Osteocyte (in vitro differentiated cells): ENCODE measurements at regions not wholly inside any gene's neighbourhood (a gene's known extent, or its start where the extent isn't known, plus 50 kb on each side); places are given as distances from the start of the nearest gene placed in this dataset.

Experiments used
- DNase-seq: peaks from one replicate; pipeline ENCODE4 v3.0.0; 2021; ENCODE audit warnings: mixed read lengths; ENCODE audit not compliant: unreplicated experiment; ENCODE audit errors: extremely low spot score
- H3K27ac Mint-ChIP-seq: one replicate; pipeline ENCODE4 v1.8.0; 2021; ENCODE audit warnings: mild to moderate bottlenecking, mixed read lengths; ENCODE audit not compliant: unreplicated experiment
- H3K27me3 Mint-ChIP-seq: one replicate; pipeline ENCODE4 v1.8.0; 2021; ENCODE audit warnings: mixed read lengths; ENCODE audit not compliant: unreplicated experiment
- H3K36me3 Mint-ChIP-seq: one replicate; pipeline ENCODE4 v1.8.0; 2021; ENCODE audit warnings: mixed read lengths; ENCODE audit not compliant: unreplicated experiment
- H3K4me1 Mint-ChIP-seq: one replicate; pipeline ENCODE4 v1.8.0; 2021; ENCODE audit warnings: mixed read lengths; ENCODE audit not compliant: unreplicated experiment
- H3K4me3 Mint-ChIP-seq: one replicate; pipeline ENCODE4 v1.8.0; 2021; ENCODE audit warnings: mild to moderate bottlenecking, moderate library complexity, mixed read lengths; ENCODE audit not compliant: unreplicated experiment
- H3K9me3 Mint-ChIP-seq: one replicate; pipeline ENCODE4 v1.8.0; 2021; ENCODE audit warnings: mixed read lengths; ENCODE audit not compliant: unreplicated experiment
- CTCF ChIP-seq: fragments of 200-600 bp; sonication (generic); IDR thresholded peaks from 2 replicates; pipeline ENCODE4 v1.5.0; 2021; ENCODE audit warnings: antibody characterized with exemption, mild to moderate bottlenecking, moderate library complexity

DNA sequence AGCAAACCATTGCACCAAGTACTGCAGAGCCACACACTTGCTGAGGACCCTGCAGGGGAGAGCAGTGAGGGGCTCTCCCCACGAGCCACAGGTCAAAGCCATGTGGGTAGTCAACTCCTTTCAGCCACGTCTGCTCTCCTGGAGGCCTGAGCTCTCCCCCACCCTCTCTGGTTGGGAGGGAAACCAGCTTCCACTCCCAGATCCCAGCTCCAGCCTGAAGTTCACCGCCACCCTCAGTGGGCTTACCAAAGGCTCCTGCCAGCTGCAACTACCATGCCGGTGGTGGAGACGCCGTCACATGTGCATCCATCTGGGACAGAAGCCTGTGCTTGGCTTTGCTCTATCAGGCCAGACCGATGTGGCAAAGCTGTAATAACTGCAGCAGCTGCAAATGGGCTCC, 521.5 kb upstream of the RAB6C start:
- Mint-ChIP-seq H3K4me3 (no peak overlapping the region), H3K4me1 (no peaks in the 10 kb centered on the region), H3K27me3 (no peaks in the 10 kb centered on the region), H3K27ac (no peak overlapping the region), H3K36me3 (no peaks in the 10 kb centered on the region), H3K9me3 (peaks cover 17% of the 10 kb centered on the region)
- no peak for TF ChIP-seq CTCF
- no peak for DNase-seq

- TF ChIP-seq CTCF, result no peak
- H3K4me3 Mint-ChIP-seq, result no peak overlapping the region
- H3K27ac Mint-ChIP-seq, result no peak overlapping the region
- peaks cover 17% of the 10 kb centered on the region for H3K9me3 Mint-ChIP-seq
- DNase-seq, result no peak
- H3K36me3 Mint-ChIP-seq, result no peaks in the 10 kb centered on the region
- no peaks in the 10 kb centered on the region for H3K4me1 Mint-ChIP-seq
- no peaks in the 10 kb centered on the region for H3K27me3 Mint-ChIP-seq
Measured at GRCh38 chr2:129458436-129458835, 521.0 kb upstream of the RAB6C start.

DNA sequence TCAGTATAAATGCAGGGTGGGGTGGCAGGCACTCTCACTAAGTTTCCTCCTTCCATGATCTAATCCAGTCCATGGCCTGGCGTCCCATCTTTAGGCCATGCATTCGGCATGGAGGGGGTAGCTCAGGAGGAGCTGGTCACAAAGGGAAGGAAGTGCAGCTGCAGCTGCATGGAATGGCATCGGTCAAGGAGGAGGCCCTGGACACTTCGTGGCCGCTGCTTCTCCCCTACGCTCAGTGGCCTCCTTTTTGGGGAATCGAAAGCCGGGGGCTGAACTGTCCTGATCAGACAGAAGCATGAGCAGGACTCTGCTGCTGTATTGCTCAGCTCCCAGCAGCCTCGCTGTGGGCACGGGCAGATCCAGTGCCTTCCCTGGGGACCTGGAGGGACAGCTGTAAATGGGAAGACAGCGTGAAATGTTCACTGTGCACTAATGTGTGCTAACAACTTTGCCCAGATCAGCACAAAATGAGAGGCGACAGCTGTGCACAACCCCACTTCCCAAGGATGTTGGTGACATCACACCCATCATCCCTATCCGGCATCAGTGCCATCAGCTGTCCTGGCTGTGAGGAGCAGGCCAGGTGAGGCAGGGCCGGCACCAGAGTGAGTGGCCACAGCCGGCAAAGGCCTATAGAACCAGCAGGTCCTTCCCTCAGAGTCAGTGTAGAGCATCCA, 520.1 kb upstream of the RAB6C start:
- Mint-ChIP-seq H3K4me1 (no peaks in the 10 kb centered on the region), H3K36me3 (no peaks in the 10 kb centered on the region), H3K9me3 (peaks cover 17% of the 10 kb centered on the region), H3K27me3 (no peaks in the 10 kb centered on the region), H3K4me3 (no peak overlapping the region), H3K27ac (no peak overlapping the region)
- no peak for TF ChIP-seq CTCF
- peak; percentile 72 for DNase-seq

DNA sequence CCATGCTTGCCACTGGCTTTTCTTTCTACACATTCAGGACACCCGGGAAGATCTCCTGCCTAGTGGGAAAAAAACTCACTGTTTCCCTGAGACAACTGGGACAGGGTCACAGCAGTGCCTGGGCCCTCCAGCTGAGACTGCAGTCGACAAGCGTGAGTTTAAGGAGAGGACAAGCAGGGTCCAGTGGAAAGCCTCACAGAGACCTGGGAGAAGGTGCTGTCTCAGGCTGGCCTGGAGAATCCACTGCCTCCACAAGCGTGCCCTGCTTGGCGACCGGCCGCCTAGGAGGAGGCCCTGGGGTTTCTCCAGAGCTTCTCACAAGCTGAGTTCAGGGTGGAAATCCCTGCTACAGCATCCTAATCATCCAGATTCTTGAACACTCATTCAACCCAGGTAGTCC, 519.6 kb upstream of the RAB6C start:
- H3K9me3 Mint-ChIP-seq, result peaks cover 23% of the 10 kb centered on the region
- no peak overlapping the region for H3K4me3 Mint-ChIP-seq
- H3K27me3 Mint-ChIP-seq, result no peaks in the 10 kb centered on the region
- no peak for TF ChIP-seq CTCF
- H3K27ac Mint-ChIP-seq, result no peak overlapping the region
- peak; percentile 70 for DNase-seq
- H3K4me1 Mint-ChIP-seq, result no peaks in the 10 kb centered on the region
- H3K36me3 Mint-ChIP-seq, result no peaks in the 10 kb centered on the region

DNA sequence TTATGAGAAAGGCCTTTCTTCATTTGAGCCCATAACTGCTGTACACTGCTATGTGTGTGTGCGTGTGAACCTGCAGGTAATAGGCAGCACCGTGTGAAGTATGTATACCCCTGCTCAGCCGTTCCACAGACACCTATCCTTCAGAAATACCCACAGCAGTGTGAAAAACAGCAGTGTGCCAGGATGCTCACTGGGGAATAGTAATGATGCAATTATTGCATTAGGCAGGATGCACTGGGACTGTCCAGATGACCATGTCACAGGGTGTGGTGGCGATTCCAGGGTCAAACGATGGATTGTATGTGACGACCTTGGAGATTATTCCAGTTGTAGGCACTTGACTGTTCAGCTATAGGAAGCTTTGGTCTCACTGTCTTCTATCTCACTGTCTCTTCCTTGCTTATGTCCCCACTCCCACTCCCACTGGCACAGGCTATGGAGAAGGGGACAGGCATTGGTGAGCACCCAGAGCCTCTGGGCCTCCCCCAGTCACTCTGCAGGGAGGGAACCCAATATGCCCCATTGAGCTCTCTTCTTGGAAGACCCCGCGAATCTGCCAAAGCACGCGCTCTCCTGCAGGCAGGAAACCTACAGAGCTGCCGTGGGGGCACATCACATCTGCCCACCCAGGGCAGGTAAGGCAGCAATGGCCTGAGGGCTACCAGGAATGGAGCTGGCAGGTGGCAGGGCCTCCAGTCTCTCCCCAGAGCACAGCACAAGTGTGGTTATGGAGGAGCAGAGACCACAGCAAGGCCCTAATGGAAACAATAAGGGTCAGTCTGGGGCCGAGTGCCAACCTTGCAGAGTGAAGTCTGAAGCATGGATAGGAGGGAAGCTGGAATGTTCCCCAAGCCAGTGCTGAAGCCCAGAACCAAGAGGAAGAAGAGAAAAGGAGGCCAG, 518.9 kb upstream of the RAB6C start:
- Mint-ChIP-seq H3K4me3 (no peak overlapping the region), H3K36me3 (no peaks in the 10 kb centered on the region), H3K4me1 (no peaks in the 10 kb centered on the region), H3K9me3 (peaks cover 24% of the 10 kb centered on the region), H3K27me3 (no peaks in the 10 kb centered on the region), H3K27ac (no peak overlapping the region)
- no peak for TF ChIP-seq CTCF
- peak; percentile 80 for DNase-seq
